ENCODE measurements at regions not wholly inside any gene's neighbourhood (a gene's known extent, or its start where the extent isn't known, plus 50 kb on each side); places are given as distances from the start of the nearest gene placed in this dataset.

- no peak for DNase-seq
Measured at GRCh38 chr2:142218471-142218870, 87.7 kb upstream of the LRP1B start.

GRCh38 chr2:142217804-142218203 is 87.0 kb upstream of the LRP1B start:
- DNase-seq: no peak

GRCh38 chr2:142200062-142200461 is 69.2 kb upstream of the LRP1B start:
- no peak for DNase-seq

GRCh38 chr2:142199073-142199472 is 68.3 kb upstream of the LRP1B start:
- DNase-seq: no peak

GRCh38 chr2:142190805-142191204 is 60.0 kb upstream of the LRP1B start:
- DNase-seq: no peak

- DNase-seq: no peak
Measured at GRCh38 chr2:142189501-142189900, 58.7 kb upstream of the LRP1B start.

- no peak for DNase-seq
Measured at GRCh38 chr2:142188562-142188961, 57.7 kb upstream of the LRP1B start.

GRCh38 chr2:142180820-142181533 is 50.2 kb upstream of the LRP1B start:
- no peak for DNase-seq
